Cerebellar cortex (tissue), 1 donor: ENCODE measurements at regions not wholly inside any gene's neighbourhood (a gene's known extent, or its start where the extent isn't known, plus 50 kb on each side); places are given as distances from the start of the nearest gene placed in this dataset.
"Not testable (repeated sequence)": the region's sequence is repeated elsewhere in the genome, so short reads cannot be mapped to it uniquely, and the experiment has no call there.

Source experiments
- DNase-seq: peaks from one replicate; pipeline ENCODE4 v3.0.0-alpha.2; 2015; ENCODE audit warnings: low spot score

- DNase-seq = not testable (repeated sequence)
Measured at GRCh38 chr13:90341348-90341747, 1006.1 kb upstream of the MIR17HG start.

- DNase-seq = not testable (repeated sequence)
Measured at GRCh38 chr13:90348477-90349136, 998.9 kb upstream of the MIR17HG start.

DNA sequence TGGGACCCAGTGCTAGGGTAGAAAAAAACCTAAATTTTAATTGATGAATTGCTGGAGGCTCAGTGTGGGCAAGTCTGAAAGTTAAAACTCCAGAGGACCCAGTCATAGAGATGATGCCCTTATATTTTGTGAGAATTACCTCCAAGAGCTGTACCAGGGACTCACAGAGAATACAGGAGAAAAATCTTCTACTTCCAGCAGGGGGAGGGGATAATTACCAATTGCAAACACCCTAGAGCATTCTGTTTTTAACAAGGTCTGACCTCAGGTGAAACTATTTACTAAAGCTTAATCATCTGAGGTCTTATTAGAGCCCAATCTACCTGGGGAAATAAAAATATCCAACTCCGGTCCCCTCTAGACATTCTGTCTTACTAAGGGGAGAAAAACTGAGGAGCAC, 994.7 kb upstream of the MIR17HG start:
- DNase-seq = peak; percentile 22

GRCh38 chr13:90355162-90355751, 992.2 kb upstream of the MIR17HG start:
- DNase-seq = no peak

- no peak for DNase-seq
Measured at GRCh38 chr13:90360785-90361184, 986.7 kb upstream of the MIR17HG start.

DNA sequence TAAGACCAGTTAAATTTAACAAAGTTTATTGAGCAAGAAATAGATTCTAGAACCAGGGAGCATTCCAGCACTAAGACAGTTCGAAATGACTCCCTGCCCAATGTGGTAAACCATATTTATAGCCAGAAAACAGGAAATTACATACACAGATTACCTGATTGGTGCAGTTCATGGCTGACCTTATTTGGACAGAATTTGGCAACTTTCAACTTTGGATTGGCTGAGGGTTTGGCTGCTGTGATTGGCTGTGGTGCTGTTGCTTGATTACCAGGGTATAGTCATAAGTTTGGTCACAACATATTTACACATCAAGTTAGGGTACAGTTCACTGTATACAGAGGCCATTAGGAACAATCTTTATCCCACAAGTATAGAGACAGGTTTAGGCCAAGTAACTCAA, 984.8 kb upstream of the MIR17HG start:
- DNase-seq = no peak

GRCh38 chr13:90365130-90365529, 982.4 kb upstream of the MIR17HG start:
- peak; percentile 15 for DNase-seq

DNA sequence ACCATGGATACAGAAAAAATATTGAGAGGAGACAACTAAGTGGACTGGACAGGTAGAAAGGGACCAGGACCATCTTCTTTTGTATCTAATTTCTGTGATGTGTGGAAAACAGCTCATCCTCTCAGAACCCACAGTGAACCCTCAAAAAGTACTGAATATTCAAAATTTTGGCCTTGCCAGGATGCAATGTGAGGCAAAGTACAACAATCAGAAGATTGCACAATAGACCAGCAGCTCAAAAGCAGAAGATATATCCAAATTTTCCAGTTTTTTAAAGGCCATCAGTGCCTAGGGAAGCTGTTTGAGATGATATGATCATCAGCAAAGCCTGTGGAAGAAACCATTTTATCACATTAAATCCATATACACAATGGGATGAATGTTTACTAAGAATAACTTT, 973.3 kb upstream of the MIR17HG start:
- DNase-seq = no peak

GRCh38 chr13:90375851-90376250, 971.6 kb upstream of the MIR17HG start:
- DNase-seq = no peak

DNA sequence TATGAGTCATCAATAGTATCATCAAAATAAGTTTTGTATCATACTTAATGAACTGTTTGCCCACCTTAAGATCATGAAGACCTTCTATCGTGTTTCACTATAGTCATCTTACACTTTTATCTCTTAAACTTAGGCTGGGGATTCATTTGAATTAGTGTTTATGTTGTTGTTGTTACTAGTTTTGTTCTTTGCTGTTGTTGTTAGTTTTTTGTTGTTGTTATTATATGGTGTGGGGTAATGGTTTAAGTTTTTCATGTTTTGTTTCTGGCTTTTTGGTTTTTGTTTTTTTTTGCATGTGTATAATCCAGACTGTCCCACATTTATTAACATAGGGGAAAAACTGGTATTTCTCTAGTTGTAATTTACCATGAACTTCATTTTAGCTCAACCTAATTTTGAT, 965.1 kb upstream of the MIR17HG start:
- no peak for DNase-seq

DNA sequence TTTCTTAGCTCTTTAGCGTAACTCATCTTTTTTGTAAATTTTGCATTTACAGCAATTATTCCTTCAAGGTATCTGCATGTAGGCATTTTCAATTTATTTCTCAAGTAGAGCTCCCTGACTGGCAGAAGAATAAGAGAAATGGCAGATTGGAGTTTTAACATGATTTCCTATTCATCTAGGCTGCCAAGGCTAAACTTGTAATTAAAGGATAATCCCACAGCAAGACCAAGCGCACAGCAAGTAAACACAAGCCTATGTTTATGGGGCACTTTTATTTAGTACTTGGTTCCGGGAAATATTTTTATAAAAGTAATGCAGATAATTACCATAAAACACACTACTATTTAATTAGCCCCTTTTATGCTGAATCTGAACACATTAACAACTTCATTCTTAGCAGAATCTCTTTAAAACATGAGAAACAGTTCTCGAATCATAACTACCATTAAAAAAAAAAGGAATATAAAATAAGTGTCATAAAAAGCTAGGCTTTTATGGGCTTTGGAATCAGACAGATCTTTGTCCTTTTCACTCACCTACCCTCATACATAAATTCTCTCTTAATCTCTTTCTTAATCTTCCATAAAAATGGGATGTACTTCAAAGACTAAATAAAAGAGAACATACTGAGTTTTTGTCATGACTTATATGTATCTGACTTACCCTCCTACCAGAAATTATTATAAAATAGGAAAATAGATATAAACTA, 961.6 kb upstream of the MIR17HG start:
- DNase-seq = no peak

DNA sequence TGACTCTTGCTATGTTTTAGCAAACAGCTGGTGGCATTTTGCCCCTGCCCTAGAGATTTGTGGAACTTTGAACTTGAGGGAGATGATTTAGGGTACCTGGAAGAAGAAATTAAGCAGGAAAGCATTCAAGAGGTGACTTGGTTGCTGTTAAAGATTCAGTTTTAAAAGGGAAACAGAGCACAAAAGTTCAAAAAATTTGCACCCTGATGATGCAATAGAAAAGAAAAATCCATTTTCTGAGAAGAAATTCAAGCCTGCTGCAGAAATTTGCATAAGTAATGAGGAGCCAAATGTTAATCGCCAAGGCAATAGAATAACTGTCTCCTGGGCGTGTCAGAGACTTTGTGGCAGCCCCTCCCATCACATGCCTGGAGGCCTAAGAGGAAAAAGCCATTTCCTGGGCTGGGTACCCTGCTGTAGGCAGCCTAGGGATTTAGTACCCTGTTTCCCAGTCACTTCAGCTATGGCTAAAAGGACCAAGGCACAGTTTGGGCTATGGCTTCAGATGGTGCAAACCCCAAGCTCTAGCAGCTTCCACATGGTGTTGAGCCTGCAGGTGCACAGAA, 958.5 kb upstream of the MIR17HG start:
- no peak for DNase-seq

DNA sequence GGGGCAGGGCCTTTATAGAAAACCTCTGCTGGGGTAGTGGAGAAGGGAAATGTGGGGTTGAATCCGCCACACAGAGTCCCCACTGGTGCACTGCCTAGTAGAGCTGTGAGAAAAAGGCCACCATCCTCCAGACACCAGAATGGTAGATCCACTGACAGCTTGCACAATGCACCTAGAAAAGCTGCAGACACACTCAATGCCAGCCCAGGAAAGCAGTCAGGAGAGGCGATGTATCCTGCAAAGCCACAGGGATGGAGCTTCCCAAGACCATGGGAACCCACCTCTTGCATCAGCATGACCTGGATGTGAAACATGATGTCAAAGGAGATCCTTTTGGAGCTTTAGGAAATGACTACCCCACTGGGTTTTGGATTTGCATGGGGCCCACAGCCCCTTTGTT, 958.0 kb upstream of the MIR17HG start:
- DNase-seq = no peak

GRCh38 chr13:90393408-90393807, 954.1 kb upstream of the MIR17HG start:
- DNase-seq = no peak

DNA sequence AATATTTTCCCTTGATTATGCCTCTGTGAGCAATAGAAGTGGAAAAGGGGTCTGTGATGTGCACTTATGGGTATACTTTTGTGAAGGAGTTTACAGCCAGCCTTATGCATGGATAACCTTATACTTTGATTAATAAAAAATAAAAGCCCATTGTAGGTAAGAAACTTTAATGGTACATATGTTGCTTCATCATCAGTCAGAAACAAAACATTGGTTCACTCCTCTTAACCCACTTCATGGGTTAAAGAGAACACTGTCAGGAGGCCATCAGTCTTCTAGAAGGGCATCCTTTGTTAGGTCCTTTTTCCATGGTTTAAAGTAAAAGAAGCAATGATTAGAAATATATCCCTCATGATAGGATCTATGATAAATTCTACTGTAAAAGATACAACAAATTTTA, 952.1 kb upstream of the MIR17HG start:
- DNase-seq = no peak

GRCh38 chr13:90395846-90396245, 951.6 kb upstream of the MIR17HG start:
- peak; percentile 81 for DNase-seq

DNA sequence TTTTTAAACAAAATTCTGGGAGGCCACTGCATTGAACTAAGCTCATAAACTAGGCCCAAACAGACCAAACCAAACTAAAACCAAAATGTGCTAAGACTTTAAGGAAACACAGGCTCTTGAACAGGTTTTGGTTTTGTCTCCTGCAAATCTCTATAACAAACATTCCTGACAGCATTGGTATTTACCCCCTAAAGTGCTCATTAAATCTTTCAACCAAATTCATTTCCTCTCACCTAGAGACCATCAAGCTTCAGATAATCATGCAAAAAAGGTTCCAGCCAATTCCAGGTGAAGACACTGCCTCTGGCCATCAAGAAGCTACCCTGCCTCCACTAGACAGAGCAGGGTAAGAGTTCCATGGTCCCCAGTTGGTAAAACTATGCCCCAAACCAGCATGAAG, 951.2 kb upstream of the MIR17HG start:
- peak; percentile 89 for DNase-seq

DNA sequence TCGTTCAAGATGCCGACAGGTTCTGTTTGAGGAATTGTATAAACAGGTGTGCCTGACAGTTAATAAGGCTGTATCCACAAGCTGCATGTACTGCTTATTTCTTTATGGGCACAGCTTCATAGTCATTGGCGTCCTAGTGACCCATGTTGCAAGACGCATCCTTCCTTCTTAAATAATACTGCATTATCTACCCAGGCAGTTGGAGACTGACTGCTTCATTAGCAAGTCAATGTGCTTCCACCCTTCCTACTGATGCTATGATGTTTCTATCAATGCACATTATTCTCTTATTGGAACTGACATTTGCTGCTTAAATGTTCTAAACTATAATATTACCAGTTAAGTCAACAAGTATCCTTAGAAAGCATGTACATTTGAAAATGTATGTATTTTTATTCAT, 950.0 kb upstream of the MIR17HG start:
- DNase-seq = no peak

- no peak for DNase-seq
Measured at GRCh38 chr13:90400372-90400771, 947.1 kb upstream of the MIR17HG start.

GRCh38 chr13:90401150-90401549, 946.3 kb upstream of the MIR17HG start:
- DNase-seq = no peak

DNA sequence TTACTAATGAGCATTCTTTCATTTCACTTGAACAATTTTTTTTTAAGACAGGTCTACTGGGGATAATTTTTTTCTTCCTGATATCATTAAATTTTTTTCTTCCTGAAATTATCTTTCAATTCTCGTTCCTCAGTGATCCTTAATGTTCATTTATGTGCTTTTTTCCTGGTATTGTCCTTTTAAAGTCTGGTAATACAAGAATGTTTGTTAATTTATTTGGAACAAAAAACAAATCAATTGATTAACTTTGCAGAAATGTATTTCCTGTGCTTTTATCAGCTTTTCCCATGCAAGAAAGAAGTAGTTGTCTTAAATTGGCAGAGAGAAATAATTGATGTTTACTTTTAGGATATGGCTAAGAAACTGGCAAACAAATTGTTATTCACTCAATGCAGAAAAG, 945.4 kb upstream of the MIR17HG start:
- no peak for DNase-seq

- DNase-seq = no peak
Measured at GRCh38 chr13:90402613-90403012, 944.9 kb upstream of the MIR17HG start.
